GM18873 (cell line): ENCODE measurements at regions not wholly inside any gene's neighbourhood (a gene's known extent, or its start where the extent isn't known, plus 50 kb on each side); places are given as distances from the start of the nearest gene placed in this dataset.
"Not testable (repeated sequence)": the region's sequence is repeated elsewhere in the genome, so short reads cannot be mapped to it uniquely, and the experiment has no call there.

Source experiments
- ATAC-seq: cut with Tn5 transposase; IDR thresholded peaks from one replicate; pipeline ENCODE4 v1.9.1; 2021; ENCODE audit warnings: mild to moderate bottlenecking, moderate library complexity, moderate number of reproducible peaks; ENCODE audit not compliant: unreplicated experiment, low FRiP score

GRCh38 chr1:81192647-81193642 lies 607.8 kb upstream of the ADGRL2 start:
- no peak for ATAC-seq

GRCh38 chr1:81190003-81190402 lies 610.7 kb upstream of the ADGRL2 start:
- no peak for ATAC-seq

- ATAC-seq = no peak
These were observed 613.1 kb upstream of the ADGRL2 start for GRCh38 chr1:81187635-81188034.

GRCh38 chr1:81186261-81186660 lies 614.5 kb upstream of the ADGRL2 start:
- ATAC-seq = no peak

- no peak for ATAC-seq
These were observed 617.2 kb upstream of the ADGRL2 start for GRCh38 chr1:81183553-81183952.

- no peak for ATAC-seq
These were observed 617.7 kb upstream of the ADGRL2 start for GRCh38 chr1:81183051-81183450.

GRCh38 chr1:81179242-81179641 lies 621.5 kb upstream of the ADGRL2 start:
- ATAC-seq = no peak

GRCh38 chr1:81178431-81179093 lies 622.2 kb upstream of the ADGRL2 start:
- not testable (repeated sequence) for ATAC-seq

- no peak for ATAC-seq
These were observed 625.8 kb upstream of the ADGRL2 start for GRCh38 chr1:81174811-81175476.

GRCh38 chr1:81174052-81174451 lies 626.7 kb upstream of the ADGRL2 start:
- no peak for ATAC-seq

GRCh38 chr1:81172483-81172882 lies 628.3 kb upstream of the ADGRL2 start:
- ATAC-seq = no peak

GRCh38 chr1:81170721-81171120 lies 630.0 kb upstream of the ADGRL2 start:
- ATAC-seq = no peak

GRCh38 chr1:81165963-81166362 lies 634.8 kb upstream of the ADGRL2 start:
- no peak for ATAC-seq

GRCh38 chr1:81160696-81161095 lies 640.0 kb upstream of the ADGRL2 start:
- ATAC-seq = no peak

- ATAC-seq = no peak
These were observed 642.1 kb upstream of the ADGRL2 start for GRCh38 chr1:81158592-81158991.

GRCh38 chr1:81157686-81158085 lies 643.0 kb upstream of the ADGRL2 start:
- no peak for ATAC-seq

GRCh38 chr1:81156887-81157286 lies 643.8 kb upstream of the ADGRL2 start:
- ATAC-seq = no peak

- ATAC-seq = no peak
These were observed 645.6 kb upstream of the ADGRL2 start for GRCh38 chr1:81155131-81155530.

GRCh38 chr1:81151206-81151605 lies 649.5 kb upstream of the ADGRL2 start:
- no peak for ATAC-seq

GRCh38 chr1:81149649-81150325 lies 650.9 kb upstream of the ADGRL2 start:
- no peak for ATAC-seq
